Transverse colon (tissue), 4 donors: ENCODE measurements at regions not wholly inside any gene's neighbourhood (a gene's known extent, or its start where the extent isn't known, plus 50 kb on each side); places are given as distances from the start of the nearest gene placed in this dataset.
"Not testable (repeated sequence)": the region's sequence is repeated elsewhere in the genome, so short reads cannot be mapped to it uniquely, and the experiment has no call there.

Experiments
- DNase-seq: peaks from one replicate; pipeline ENCODE4 v3.0.0-alpha.2; 2019
- H3K27ac ChIP-seq, 4 donors: fragments of 200-600 bp; sonication (generic); 2 replicates each; pipeline ENCODE4 v1.5.1; 2016 to 2018; ENCODE audit warnings: inconsistent platforms in 4 of 4
- H3K27me3 ChIP-seq: fragments of 200-600 bp; sonication (generic); 2 replicates; pipeline ENCODE4 v1.5.1; 2017; ENCODE audit warnings: inconsistent platforms
- H3K36me3 ChIP-seq, 4 donors: fragments of 200-600 bp; sonication (generic); 2 replicates each; pipeline ENCODE4 v1.5.1; 2017 to 2019; ENCODE audit warnings: inconsistent platforms in 4 of 4
- H3K4me1 ChIP-seq, 4 donors: fragments of 200-600 bp; sonication (generic); 2 replicates each; pipeline ENCODE4 v1.5.1; 2017 to 2020; ENCODE audit warnings: inconsistent platforms in 4 of 4
- H3K4me3 ChIP-seq, 4 donors: fragments of 200-600 bp; sonication (generic); 1 replicate in 1 of 4; 2 replicates in 3 of 4; pipeline versions ENCODE4 v1.5.1 to v1.6.1; 2017 to 2019; ENCODE audit warnings: inconsistent platforms in 4 of 4
- H3K9me3 ChIP-seq, 2 donors: fragments of 200-600 bp; sonication (generic); 2 replicates each; pipeline ENCODE4 v1.5.1; 2017 to 2019; ENCODE audit warnings: inconsistent platforms in 2 of 2
- CTCF ChIP-seq, 5 experiments: fragments of 200-600 bp in 3 of 5; fragments of 450-650 bp in 2 of 5; sonication (generic) in 3 of 5; IDR thresholded peaks; 1 replicate in 2 of 5; 2 replicates in 3 of 5; pipeline ENCODE4 v1.5.1; 2016 to 2017; ENCODE audit warnings: antibody characterized with exemption in 5 of 5, inconsistent platforms in 3 of 5, mild to moderate bottlenecking in 2 of 5, moderate library complexity in 1 of 5
- EP300 ChIP-seq: sonication (generic); formaldehyde crosslinking; IDR thresholded peaks from one replicate; pipeline ENCODE4 v1.6.1; 2017; ENCODE audit warnings: antibody characterized with exemption, low read depth
- POLR2A ChIP-seq: fragments of 450-650 bp; IDR thresholded peaks from one replicate; pipeline ENCODE4 v1.6.1; 2016; ENCODE audit warnings: antibody characterized with exemption, mild to moderate bottlenecking, moderate library complexity
- POLR2AphosphoS5 ChIP-seq, 3 donors: sonication (generic); formaldehyde crosslinking; IDR thresholded peaks; one replicate each; pipeline ENCODE4 v1.6.1; 2016; ENCODE audit warnings: antibody characterized with exemption in 3 of 3
- WGBS, 2 donors: methylation state at CpG; one replicate each; pipeline ENCODE4 v1.1.5; 2018; ENCODE audit warnings: low coverage in 1 of 2; 5-methylcytosine and 5-hydroxymethylcytosine counted together
- in situ Hi-C, 4 donors: fragments of 200-750 bp; cut with MboI; loops; one replicate each; pipeline versions ENCODE4 v1.15.0 to v1.15.1; 2017; ENCODE audit warnings: low sequenced_read_pairs in 3 of 4, low pct_ligation_motif_present in 1 of 4, low pct_unique_long_range_greater_than_20kb in 1 of 4
- intact Hi-C: fragments of 100-400 bp; cut with DNase I; formaldehyde crosslinking; loops from one replicate; pipeline ENCODE4 v1.15.1; 2023; ENCODE audit warnings: low total_unique reads

GRCh38 chr6:169101036-169101805 is 152.4 kb downstream of the THBS2 start:
- Histone ChIP-seq H3K27me3 (no peaks in the 10 kb centered on the region), H3K4me1 (no peaks in the 10 kb centered on the region), H3K36me3 (no peaks in the 10 kb centered on the region), H3K27ac (no peak overlapping the region), H3K9me3 (no peaks in the 10 kb centered on the region), H3K4me3 (no peak overlapping the region)
- intact Hi-C loops (no loop called here), in situ Hi-C loops (no loop called here)
- TF ChIP-seq POLR2A (no peak), EP300 (no peak), CTCF (IDR thresholded peaks at IDR 0.05) (no peak), POLR2AphosphoS5 (IDR thresholded peaks at IDR 0.05) (no peak)
- 70 to 71% methylated on average over 3 to 6 of the region's 6 CpGs for WGBS, 2 donors
- DNase-seq = no peak

- no peak for DNase-seq
- WGBS, 2 donors = 73 to 88% methylated on average over 3 to 5 of the region's 5 CpGs
- H3K9me3 ChIP-seq = no peaks in the 10 kb centered on the region
- no peaks in the 10 kb centered on the region for H3K4me1 ChIP-seq
- in situ Hi-C loops (no loop called here), intact Hi-C loops (no loop called here)
- H3K4me3 ChIP-seq = no peak overlapping the region
- H3K27ac ChIP-seq = no peak overlapping the region
- TF ChIP-seq POLR2A = no peak
- no peak for TF ChIP-seq POLR2AphosphoS5 (IDR thresholded peaks at IDR 0.05)
- TF ChIP-seq EP300 = no peak
- no peak for TF ChIP-seq CTCF (IDR thresholded peaks at IDR 0.05)
- no peaks in the 10 kb centered on the region for H3K27me3 ChIP-seq
- no peaks in the 10 kb centered on the region for H3K36me3 ChIP-seq
These were observed 154.0 kb downstream of the THBS2 start for GRCh38 chr6:169099411-169100202.

GRCh38 chr6:169098651-169099050 is 155.0 kb downstream of the THBS2 start:
- H3K36me3 ChIP-seq, H3K27ac ChIP-seq, intact Hi-C loops, H3K4me1 ChIP-seq, in situ Hi-C loops, H3K4me3 ChIP-seq, H3K9me3 ChIP-seq, DNase-seq, H3K27me3 ChIP-seq: not testable (repeated sequence)
- WGBS, 2 donors = 83% methylated on average over 2 of the region's 2 CpGs; no CpG with 5 or more reads in 1 of the 2 donors

- no peak for DNase-seq
- TF ChIP-seq EP300 (no peak), CTCF (IDR thresholded peaks at IDR 0.05) (no peak), POLR2AphosphoS5 (IDR thresholded peaks at IDR 0.05) (no peak)
- H3K4me1 ChIP-seq = no peaks in the 10 kb centered on the region
- in situ Hi-C loops (no loop called here), intact Hi-C loops (no loop called here)
- WGBS, 2 donors = 68% methylated on average over 1 of the region's 1 CpG; no CpG with 5 or more reads in 1 of the 2 donors
- no peaks in the 10 kb centered on the region for H3K36me3 ChIP-seq
- no peak overlapping the region for H3K4me3 ChIP-seq
- H3K27me3 ChIP-seq = no peaks in the 10 kb centered on the region
- no peaks in the 10 kb centered on the region for H3K9me3 ChIP-seq
- H3K27ac ChIP-seq = no peak overlapping the region
These were observed 155.5 kb downstream of the THBS2 start for GRCh38 chr6:169098116-169098515.
